MM.1S (cell line): ENCODE measurements at regions not wholly inside any gene's neighbourhood (a gene's known extent, or its start where the extent isn't known, plus 50 kb on each side); places are given as distances from the start of the nearest gene placed in this dataset.

Source experiments
- EZH2 ChIP-seq: fragments of 300-600 bp; sonication (generic); optimal IDR thresholded peaks from 2 replicates; pipeline ENCODE3; 2017; ENCODE audit warnings: low read depth, mild to moderate bottlenecking, antibody characterized with exemption, low read length, mixed read lengths
- TF ChIP-seq, protein P1 (sequence below): fragments of 300-600 bp; sonication (generic); IDR thresholded peaks from 2 replicates; pipeline ENCODE4 v1.5.1; 2016; ENCODE audit warnings: antibody characterized with exemption, low read length, mixed read lengths

DNA sequence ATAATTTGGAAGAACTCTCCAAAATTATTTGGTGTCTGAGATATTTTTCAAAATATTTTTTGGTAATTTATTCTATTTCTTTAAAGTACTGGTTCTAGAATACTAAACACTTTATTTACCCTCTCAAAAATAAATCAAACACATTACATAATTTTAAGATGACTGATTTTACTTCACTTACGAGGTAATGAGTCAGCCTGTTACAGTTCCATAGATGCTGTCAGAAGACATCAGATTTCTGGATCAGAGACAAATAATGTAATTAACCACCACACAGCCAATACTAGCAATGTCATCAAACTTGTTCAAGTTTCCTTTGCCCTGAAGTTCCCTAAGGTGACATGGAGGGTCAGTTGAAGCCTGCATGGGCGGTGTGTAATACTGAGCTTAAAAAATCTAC, 106.1 kb upstream of the CDH9 start:
- TF ChIP-seq, protein P1, sequence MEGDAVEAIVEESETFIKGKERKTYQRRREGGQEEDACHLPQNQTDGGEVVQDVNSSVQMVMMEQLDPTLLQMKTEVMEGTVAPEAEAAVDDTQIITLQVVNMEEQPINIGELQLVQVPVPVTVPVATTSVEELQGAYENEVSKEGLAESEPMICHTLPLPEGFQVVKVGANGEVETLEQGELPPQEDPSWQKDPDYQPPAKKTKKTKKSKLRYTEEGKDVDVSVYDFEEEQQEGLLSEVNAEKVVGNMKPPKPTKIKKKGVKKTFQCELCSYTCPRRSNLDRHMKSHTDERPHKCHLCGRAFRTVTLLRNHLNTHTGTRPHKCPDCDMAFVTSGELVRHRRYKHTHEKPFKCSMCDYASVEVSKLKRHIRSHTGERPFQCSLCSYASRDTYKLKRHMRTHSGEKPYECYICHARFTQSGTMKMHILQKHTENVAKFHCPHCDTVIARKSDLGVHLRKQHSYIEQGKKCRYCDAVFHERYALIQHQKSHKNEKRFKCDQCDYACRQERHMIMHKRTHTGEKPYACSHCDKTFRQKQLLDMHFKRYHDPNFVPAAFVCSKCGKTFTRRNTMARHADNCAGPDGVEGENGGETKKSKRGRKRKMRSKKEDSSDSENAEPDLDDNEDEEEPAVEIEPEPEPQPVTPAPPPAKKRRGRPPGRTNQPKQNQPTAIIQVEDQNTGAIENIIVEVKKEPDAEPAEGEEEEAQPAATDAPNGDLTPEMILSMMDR, result no peak
- TF ChIP-seq EZH2, result no peak
